ENCODE measurements at regions not wholly inside any gene's neighbourhood (a gene's known extent, or its start where the extent isn't known, plus 50 kb on each side); places are given as distances from the start of the nearest gene placed in this dataset.

- TF ChIP-seq ZNF592 (IDR thresholded peaks at IDR 0.05) (no peak), ZSCAN29 (IDR thresholded peaks at IDR 0.05) (no peak), ATF2 (IDR thresholded peaks at IDR 0.05; ENCODE audit: low read length) (peak; percentile 12; the same call in 1 of the 2 replicates), FOXM1 (IDR thresholded peaks at IDR 0.05; ENCODE audit: low read depth, low read length) (peak; percentile 24; the same call in 1 of the 2 replicates), CREB1 (IDR thresholded peaks at IDR 0.05; ENCODE audit: low read depth) (0 out of 2 replicates have a peak, but pooled peaks have one; percentile 19), MEF2B (IDR thresholded peaks at IDR 0.05; ENCODE audit: partially characterized antibody, poor library complexity, severe bottlenecking) (peak; percentile 62), NFXL1 (IDR thresholded peaks at IDR 0.05; ENCODE audit: borderline replicate concordance) (no peak), NR2F1 (conservative IDR thresholded peaks at IDR 0.05) (no peak; the same call in 1 of the 2 replicates), ELK1 (IDR thresholded peaks at IDR 0.05; ENCODE audit: low read depth, low read length) (no peak), KLF5 (IDR thresholded peaks at IDR 0.05; ENCODE audit: partially characterized antibody) (no peak), BHLHE40 (IDR thresholded peaks at IDR 0.05; ENCODE audit: borderline replicate concordance in 1 of 2, low read depth in 2 of 2, low read length in 1 of 2) (no peak), CBX3 (IDR thresholded peaks at IDR 0.05; ENCODE audit: borderline replicate concordance, low read depth) (no peak), ZZZ3 (IDR thresholded peaks at IDR 0.05; ENCODE audit: control insufficient read depth, insufficient read length, low read depth) (no peak), KAT2A (conservative IDR thresholded peaks at IDR 0.05; ENCODE audit: control insufficient read depth, low read depth, low read length) (no peak), RBBP5 (conservative IDR thresholded peaks at IDR 0.05) (no peak), MXI1 (IDR thresholded peaks at IDR 0.05; ENCODE audit: low read depth, low read length) (no peak), PML (IDR thresholded peaks at IDR 0.05; ENCODE audit: low read length) (no peak), STAT3 (IDR thresholded peaks at IDR 0.05; ENCODE audit: low read depth, low read length) (no peak), TCF7 (IDR thresholded peaks at IDR 0.05; ENCODE audit: borderline replicate concordance) (peak; percentile 90), SMC3 (IDR thresholded peaks at IDR 0.05; ENCODE audit: borderline replicate concordance, low read length) (no peak), POLR2A (IDR thresholded peaks at IDR 0.05; ENCODE audit: low read depth, low read length) (no peak), RUNX3 (IDR thresholded peaks at IDR 0.05; ENCODE audit: low read length) (peak; percentile 86), EED (IDR thresholded peaks at IDR 0.05; ENCODE audit: low read depth) (peak; percentile 80), ZNF24 (IDR thresholded peaks at IDR 0.05) (no peak), JUNB (IDR thresholded peaks at IDR 0.05) (peak; percentile 42; the same call in 1 of the 2 replicates), TAF1 (IDR thresholded peaks at IDR 0.05; ENCODE audit: borderline replicate concordance, low read depth, low read length) (no peak)
Observed at GRCh38 chr14:22432348-22432976, 156.6 kb downstream of the DAD1 start (continued).
